IMR-90 (cell line): ENCODE measurements at regions not wholly inside any gene's neighbourhood (a gene's known extent, or its start where the extent isn't known, plus 50 kb on each side); places are given as distances from the start of the nearest gene placed in this dataset.

Experiments
- ATAC-seq: fragments of 200-7000 bp; cut with Tn5 transposase; 2 replicates; pipeline ENCODE4 v1.9.1; 2020; ENCODE audit warnings: low read depth, mild to moderate bottlenecking, moderate library complexity
- BruUV-seq: library from RNA; stranded (reverse); fragments of 400-500 nt; replicated peaks from 2 replicates; lab custom pipeline; 2021; lab: Mats Ljungman, UMichigan
- CTCF ChIA-PET: fragments of 300-600 bp; formaldehyde crosslinking; extraction: SDS; loops from one replicate; lab custom pipeline; 2021; ENCODE audit warnings: antibody characterized with exemption; lab: Yijun Ruan, JAX
- POLR2A ChIA-PET: fragments of 300-600 bp; sonication (Branson Sonifier 250); formaldehyde crosslinking; loops from one replicate; lab custom pipeline; 2022; ENCODE audit warnings: antibody characterized with exemption; ENCODE audit not compliant: unreplicated experiment; lab: Charles Lee
- DNase-seq: peaks from one replicate; pipeline ENCODE4 v3.0.0; 2013
- H2AFZ ChIP-seq: replicated peaks from 2 replicates; pipeline ENCODE3; 2013; ENCODE audit warnings: low read length, mild to moderate bottlenecking; ENCODE audit not compliant: poor library complexity
- H2AK5ac ChIP-seq: 2 replicates; pipeline ENCODE4 v1.6.1; 2013; ENCODE audit warnings: low read depth, low read length, inconsistent platforms
- H2AK9ac ChIP-seq: replicated peaks from 2 replicates; pipeline ENCODE3; 2013; ENCODE audit warnings: mild to moderate bottlenecking, low read depth, low read length, moderate library complexity; ENCODE audit not compliant: poor library complexity
- H2BK120ac ChIP-seq: 2 replicates; pipeline ENCODE4 v1.6.1; 2013; ENCODE audit warnings: low read depth, low read length, inconsistent platforms
- H2BK15ac ChIP-seq: 3 replicates; pipeline ENCODE4 v1.6.1; 2013; ENCODE audit warnings: low read depth, low read length, inconsistent platforms
- H2BK20ac ChIP-seq: 2 replicates; pipeline ENCODE4 v1.6.1; 2013; ENCODE audit warnings: low read depth, mild to moderate bottlenecking, inconsistent platforms, low read length, moderate library complexity
- H2BK5ac ChIP-seq: 2 replicates; pipeline ENCODE4 v1.6.1; 2013; ENCODE audit warnings: mild to moderate bottlenecking, low read depth, low read length, inconsistent platforms; ENCODE audit not compliant: poor library complexity, severe bottlenecking
- H3K14ac ChIP-seq: replicated peaks from 2 replicates; pipeline ENCODE4 v1.6.1; 2013; ENCODE audit warnings: low read depth, low read length, inconsistent platforms
- H3K18ac ChIP-seq: 2 replicates; pipeline ENCODE4 v1.6.1; 2013; ENCODE audit warnings: low read depth, low read length, control low read depth
- H3K23ac ChIP-seq: 2 replicates; pipeline ENCODE4 v1.6.1; 2013; ENCODE audit warnings: low read depth, low read length, inconsistent platforms
- H3K27ac ChIP-seq: 2 replicates; pipeline ENCODE4 v1.5.1; 2013; ENCODE audit warnings: mild to moderate bottlenecking, control low read depth, low read length; ENCODE audit not compliant: insufficient read depth
- H3K27me3 ChIP-seq: 2 replicates; pipeline ENCODE4 v1.6.1; 2013; ENCODE audit warnings: low read length; ENCODE audit not compliant: control insufficient read depth, insufficient read depth
- H3K36me3 ChIP-seq: 2 replicates; pipeline ENCODE4 v1.6.1; 2013; ENCODE audit warnings: low read length, mixed read lengths; ENCODE audit not compliant: control insufficient read depth, insufficient read depth
- H3K4ac ChIP-seq: 2 replicates; pipeline ENCODE4 v1.6.1; 2013; ENCODE audit warnings: low read depth, low read length, inconsistent platforms
- H3K4me1 ChIP-seq: 2 replicates; pipeline ENCODE4 v1.6.1; 2013; ENCODE audit warnings: low read length, mixed read lengths; ENCODE audit not compliant: control insufficient read depth, insufficient read depth
- H3K4me2 ChIP-seq: 2 replicates; pipeline ENCODE4 v1.6.1; 2013; ENCODE audit warnings: low read depth, mild to moderate bottlenecking, control low read depth, low read length, moderate library complexity
- H3K4me3 ChIP-seq: 2 replicates; pipeline ENCODE4 v1.5.1; 2013; ENCODE audit warnings: low read depth, mild to moderate bottlenecking, control low read depth, low read length, moderate library complexity; ENCODE audit not compliant: insufficient read depth
- H3K56ac ChIP-seq: 2 replicates; pipeline ENCODE4 v1.6.1; 2013; ENCODE audit warnings: low read length, inconsistent platforms; ENCODE audit not compliant: insufficient read depth; ENCODE audit errors: extremely low read depth
- H3K79me1 ChIP-seq, 2 experiments: 2 replicates each; pipeline ENCODE4 v1.6.1; 2013; ENCODE audit warnings: low read length in 2 of 2, inconsistent platforms in 1 of 2, low read depth in 1 of 2
- H3K9ac ChIP-seq: 2 replicates; pipeline ENCODE4 v1.6.1; 2013; ENCODE audit warnings: low read depth, low read length, control low read depth
- H3K9me1 ChIP-seq: 2 replicates; pipeline ENCODE4 v1.6.1; 2013; ENCODE audit warnings: low read length, inconsistent platforms; ENCODE audit not compliant: insufficient read depth
- H3K9me3 ChIP-seq: 2 replicates; pipeline ENCODE4 v1.6.1; 2013; ENCODE audit warnings: low read length; ENCODE audit not compliant: control insufficient read depth, insufficient read depth
- H4K20me1 ChIP-seq: 2 replicates; pipeline ENCODE4 v1.6.1; 2013; ENCODE audit warnings: low read length, inconsistent platforms; ENCODE audit not compliant: insufficient read depth
- H4K5ac ChIP-seq: 2 replicates; pipeline ENCODE4 v1.6.1; 2013; ENCODE audit warnings: mild to moderate bottlenecking, low read depth, low read length, control low read depth
- H4K8ac ChIP-seq, 2 experiments: 2 replicates each; pipeline ENCODE4 v1.6.1; 2013; ENCODE audit warnings: low read depth in 2 of 2, low read length in 2 of 2, control low read depth in 1 of 2, inconsistent platforms in 1 of 2
- H4K91ac ChIP-seq: 2 replicates; pipeline ENCODE4 v1.6.1; 2013; ENCODE audit warnings: low read depth, low read length, inconsistent platforms; ENCODE audit not compliant: insufficient read depth
- BHLHE40 ChIP-seq: fragments of 150-350 bp; IDR thresholded peaks from 2 replicates; pipeline ENCODE4 v1.6.1; 2016; ENCODE audit warnings: mild to moderate bottlenecking, low read depth, low read length
- CEBPB ChIP-seq: IDR thresholded peaks from 2 replicates; pipeline ENCODE4 v1.6.1; 2012; ENCODE audit warnings: low read depth, low read length, improper control_type of control experiment
- CHD1 ChIP-seq: IDR thresholded peaks from 2 replicates; pipeline ENCODE4 v1.6.1; 2012; ENCODE audit warnings: low read depth, low read length, improper control_type of control experiment
- CTCF ChIP-seq: conservative IDR thresholded peaks from 2 replicates; pipeline ENCODE4 v1.5.1; 2012; ENCODE audit warnings: mild to moderate bottlenecking, low read depth, low read length, improper control_type of control experiment
- ELK1 ChIP-seq: fragments of 150-350 bp; IDR thresholded peaks from 2 replicates; pipeline ENCODE4 v1.6.1; 2016; ENCODE audit warnings: low read depth, mild to moderate bottlenecking, low read length, moderate library complexity, borderline replicate concordance
- FOS ChIP-seq: fragments of 150-350 bp; IDR thresholded peaks from 2 replicates; pipeline ENCODE4 v1.6.1; 2016; ENCODE audit warnings: low read depth, low read length
- MAFK ChIP-seq: IDR thresholded peaks from 2 replicates; pipeline ENCODE4 v1.6.1; 2012; ENCODE audit warnings: low read depth, low read length, improper control_type of control experiment
- MAZ ChIP-seq: IDR thresholded peaks from 2 replicates; pipeline ENCODE4 v1.6.1; 2012; ENCODE audit warnings: low read depth, mild to moderate bottlenecking, low read length, improper control_type of control experiment, moderate library complexity, borderline replicate concordance
- MXI1 ChIP-seq: IDR thresholded peaks from 2 replicates; pipeline ENCODE4 v1.6.1; 2012; ENCODE audit warnings: low read depth, mild to moderate bottlenecking, low read length, moderate library complexity, borderline replicate concordance
- NFE2L2 ChIP-seq: fragments of 150-350 bp; IDR thresholded peaks from 2 replicates; pipeline ENCODE4 v1.6.1; 2016; ENCODE audit warnings: low read depth, mild to moderate bottlenecking, low read length
- POLR2A ChIP-seq: IDR thresholded peaks from 2 replicates; pipeline ENCODE4 v1.6.1; 2012; ENCODE audit warnings: mild to moderate bottlenecking, low read depth, low read length
- RAD21 ChIP-seq: IDR thresholded peaks from 2 replicates; pipeline ENCODE4 v1.6.1; 2012; ENCODE audit warnings: low read length, improper control_type of control experiment
- RCOR1 ChIP-seq: IDR thresholded peaks from 2 replicates; pipeline ENCODE4 v1.6.1; 2012; ENCODE audit warnings: mild to moderate bottlenecking, low read length, improper control_type of control experiment; ENCODE audit not compliant: insufficient replicate concordance
- RFX5 ChIP-seq: IDR thresholded peaks from 2 replicates; pipeline ENCODE4 v1.8.0; 2012; ENCODE audit warnings: low read depth, mild to moderate bottlenecking, low read length, moderate library complexity
- SMC3 ChIP-seq: fragments of 150-350 bp; IDR thresholded peaks from 2 replicates; pipeline ENCODE4 v1.6.1; 2016; ENCODE audit warnings: low read depth, mild to moderate bottlenecking, antibody characterized with exemption, low read length, moderate library complexity
- USF2 ChIP-seq: fragments of 150-350 bp; IDR thresholded peaks from 2 replicates; pipeline ENCODE4 v1.6.1; 2017; ENCODE audit warnings: mild to moderate bottlenecking, antibody characterized with exemption, low read length, low read depth
- WGBS, 2 experiments: methylation state at CpG; one replicate each; pipeline versions ENCODE4 v1.1.5 to v1.1.7; 2013; ENCODE audit warnings: missing lambda C conversion rate in 2 of 2; ENCODE audit not compliant: insufficient read length in 1 of 2; ENCODE audit errors: extremely low coverage in 2 of 2; 5-methylcytosine and 5-hydroxymethylcytosine counted together
- dilution Hi-C: fragments of 300-500 bp; cut with HindIII; formaldehyde crosslinking; loops from one replicate; pipeline ENCODE4 v1.14.3; 2018; ENCODE audit warnings: low sequenced_read_pairs; ENCODE audit not compliant: unreplicated experiment
- in situ Hi-C: fragments of 300-500 bp; cut with MboI; formaldehyde crosslinking; loops from 3 replicates; pipeline ENCODE4 v1.14.3; 2019; ENCODE audit warnings: low sequenced_read_pairs, inconsistent platforms, mixed read lengths
- intact Hi-C: fragments of 100-400 bp; cut with micrococcal nuclease; formaldehyde crosslinking; loops from 2 replicates; pipeline ENCODE4 v1.10.0; 2022

GRCh38 chr16:59058250-59058649 lies 324.1 kb upstream of the GOT2 start:
- no peak for ATAC-seq
- no TSS peak for BruUV-seq
- CTCF ChIA-PET: no interaction called here

More at GRCh38 chr16:59058250-59058649, 324.1 kb upstream of the GOT2 start:
- H2AFZ ChIP-seq: no peak overlapping the region
- TF ChIP-seq CHD1 (no peak), USF2 (no peak), NFE2L2 (no peak), ELK1 (no peak), SMC3 (no peak), MAFK (no peak), POLR2A (no peak), CEBPB (no peak), RFX5 (no peak), MAZ (no peak), FOS (no peak), MXI1 (no peak), BHLHE40 (no peak), RCOR1 (no peak), RAD21 (no peak), CTCF (no peak)
- no peak overlapping the region for H2BK120ac ChIP-seq
- no peak overlapping the region for H3K23ac ChIP-seq
- no peak overlapping the region for H3K9ac ChIP-seq
- no peaks in the 10 kb centered on the region for H3K79me1 ChIP-seq
- no peak overlapping the region for H4K91ac ChIP-seq
- H4K5ac ChIP-seq: no peak overlapping the region
- H3K9me1 ChIP-seq: no peaks in the 10 kb centered on the region
- peaks cover 2% of the 10 kb centered on the region for H3K9me3 ChIP-seq
- in situ Hi-C loops: no loop called here
- H3K4me2 ChIP-seq: no peak overlapping the region
- intact Hi-C loops: no loop called here
- no peak overlapping the region for H3K18ac ChIP-seq
- H3K4me1 ChIP-seq: no peaks in the 10 kb centered on the region
- WGBS, 2 experiments: 60% methylated on average over 1 of the region's 2 CpGs; no CpG with 5 or more reads in 1 of the 2 experiments
- no peak overlapping the region for H3K56ac ChIP-seq
- H2AK5ac ChIP-seq: no peak overlapping the region
- POLR2A ChIA-PET: no interaction called here
- H3K14ac ChIP-seq: no peak overlapping the region
- no peaks in the 10 kb centered on the region for H3K36me3 ChIP-seq
- no peaks in the 10 kb centered on the region for H3K27me3 ChIP-seq
- no peak overlapping the region for H3K27ac ChIP-seq
- no peaks in the 10 kb centered on the region for H4K20me1 ChIP-seq
- H2AK9ac ChIP-seq: no peak overlapping the region
- dilution Hi-C loops: no loop called here
- DNase-seq: no peak
- no peak overlapping the region for H4K8ac ChIP-seq
- H3K4me3 ChIP-seq: no peak overlapping the region
- no peak overlapping the region for H2BK15ac ChIP-seq
- H2BK20ac ChIP-seq: no peak overlapping the region
- no peak overlapping the region for H3K4ac ChIP-seq
- no peak overlapping the region for H2BK5ac ChIP-seq
